ENCODE measurements at regions not wholly inside any gene's neighbourhood (a gene's known extent, or its start where the extent isn't known, plus 50 kb on each side); places are given as distances from the start of the nearest gene placed in this dataset.

DNA sequence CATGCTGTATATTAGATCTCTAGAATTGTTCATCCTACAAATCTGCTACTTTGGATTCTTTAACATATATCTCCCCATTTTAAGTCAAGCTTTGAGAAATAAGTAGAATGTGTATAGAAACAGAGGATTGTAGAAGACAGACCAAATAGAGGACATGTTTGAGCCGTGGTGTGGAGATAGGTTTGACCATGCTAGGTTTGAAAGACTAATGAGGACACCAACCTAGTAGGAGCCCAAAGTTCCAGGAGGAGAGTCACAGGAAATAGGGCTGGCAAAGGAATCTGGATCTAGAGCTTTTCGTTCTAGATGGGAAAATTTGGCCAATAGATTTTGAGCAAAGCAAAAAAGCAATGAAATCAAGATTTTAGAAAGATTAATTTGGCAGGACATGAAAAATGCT, 60.5 kb upstream of the TBX20 start:
- TF ChIP-seq, protein P1, sequence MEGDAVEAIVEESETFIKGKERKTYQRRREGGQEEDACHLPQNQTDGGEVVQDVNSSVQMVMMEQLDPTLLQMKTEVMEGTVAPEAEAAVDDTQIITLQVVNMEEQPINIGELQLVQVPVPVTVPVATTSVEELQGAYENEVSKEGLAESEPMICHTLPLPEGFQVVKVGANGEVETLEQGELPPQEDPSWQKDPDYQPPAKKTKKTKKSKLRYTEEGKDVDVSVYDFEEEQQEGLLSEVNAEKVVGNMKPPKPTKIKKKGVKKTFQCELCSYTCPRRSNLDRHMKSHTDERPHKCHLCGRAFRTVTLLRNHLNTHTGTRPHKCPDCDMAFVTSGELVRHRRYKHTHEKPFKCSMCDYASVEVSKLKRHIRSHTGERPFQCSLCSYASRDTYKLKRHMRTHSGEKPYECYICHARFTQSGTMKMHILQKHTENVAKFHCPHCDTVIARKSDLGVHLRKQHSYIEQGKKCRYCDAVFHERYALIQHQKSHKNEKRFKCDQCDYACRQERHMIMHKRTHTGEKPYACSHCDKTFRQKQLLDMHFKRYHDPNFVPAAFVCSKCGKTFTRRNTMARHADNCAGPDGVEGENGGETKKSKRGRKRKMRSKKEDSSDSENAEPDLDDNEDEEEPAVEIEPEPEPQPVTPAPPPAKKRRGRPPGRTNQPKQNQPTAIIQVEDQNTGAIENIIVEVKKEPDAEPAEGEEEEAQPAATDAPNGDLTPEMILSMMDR (IDR thresholded peaks at IDR 0.05; ENCODE audit: low read length) = no peak
- TF ChIP-seq EZH2 (IDR thresholded peaks at IDR 0.05; ENCODE audit: borderline replicate concordance, low read length) = no peak

All from OCI-LY1 (cell line).